Omental fat pad (tissue), 3 donors: ENCODE measurements at regions not wholly inside any gene's neighbourhood (a gene's known extent, or its start where the extent isn't known, plus 50 kb on each side); places are given as distances from the start of the nearest gene placed in this dataset.

Experiments
- ATAC-seq: fragments of 150-250 bp; one replicate; pipeline ENCODE4 v1.9.1; 2016; ENCODE audit warnings: mild to moderate bottlenecking, moderate library complexity; ENCODE audit not compliant: low FRiP score
- DNase-seq: peaks from one replicate; pipeline ENCODE4 v3.0.0-alpha.2; 2019; ENCODE audit warnings: low spot score
- TF ChIP-seq, protein P1 (sequence below), 3 donors: fragments of 450-650 bp; IDR thresholded peaks; one replicate each; pipeline ENCODE4 v1.5.1; 2016 to 2017; ENCODE audit warnings: antibody characterized with exemption in 3 of 3, mild to moderate bottlenecking in 3 of 3, moderate library complexity in 2 of 3

DNA sequence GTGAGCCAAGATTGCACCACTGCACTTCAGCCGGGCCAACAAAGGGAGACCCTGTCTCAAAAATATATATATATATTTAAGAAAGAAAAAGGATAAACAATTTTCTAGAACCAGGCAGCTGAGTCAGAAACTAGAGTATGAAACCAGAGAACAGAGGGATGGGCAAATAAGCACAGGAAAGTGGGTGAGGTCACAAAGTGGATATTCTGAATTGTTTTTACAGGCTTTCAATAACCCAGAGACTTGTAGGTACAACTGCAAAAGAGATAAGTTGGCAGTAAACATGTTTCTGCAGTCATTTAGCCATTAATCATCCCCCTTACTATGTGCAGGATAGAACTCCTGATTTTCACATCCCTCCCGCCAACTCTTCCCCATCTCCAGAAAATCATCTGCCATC, 94.2 kb downstream of the BTG1 start:
- TF ChIP-seq, protein P1, sequence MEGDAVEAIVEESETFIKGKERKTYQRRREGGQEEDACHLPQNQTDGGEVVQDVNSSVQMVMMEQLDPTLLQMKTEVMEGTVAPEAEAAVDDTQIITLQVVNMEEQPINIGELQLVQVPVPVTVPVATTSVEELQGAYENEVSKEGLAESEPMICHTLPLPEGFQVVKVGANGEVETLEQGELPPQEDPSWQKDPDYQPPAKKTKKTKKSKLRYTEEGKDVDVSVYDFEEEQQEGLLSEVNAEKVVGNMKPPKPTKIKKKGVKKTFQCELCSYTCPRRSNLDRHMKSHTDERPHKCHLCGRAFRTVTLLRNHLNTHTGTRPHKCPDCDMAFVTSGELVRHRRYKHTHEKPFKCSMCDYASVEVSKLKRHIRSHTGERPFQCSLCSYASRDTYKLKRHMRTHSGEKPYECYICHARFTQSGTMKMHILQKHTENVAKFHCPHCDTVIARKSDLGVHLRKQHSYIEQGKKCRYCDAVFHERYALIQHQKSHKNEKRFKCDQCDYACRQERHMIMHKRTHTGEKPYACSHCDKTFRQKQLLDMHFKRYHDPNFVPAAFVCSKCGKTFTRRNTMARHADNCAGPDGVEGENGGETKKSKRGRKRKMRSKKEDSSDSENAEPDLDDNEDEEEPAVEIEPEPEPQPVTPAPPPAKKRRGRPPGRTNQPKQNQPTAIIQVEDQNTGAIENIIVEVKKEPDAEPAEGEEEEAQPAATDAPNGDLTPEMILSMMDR (IDR thresholded peaks at IDR 0.05): no peak
- DNase-seq (no peak), ATAC-seq (no peak)

DNA sequence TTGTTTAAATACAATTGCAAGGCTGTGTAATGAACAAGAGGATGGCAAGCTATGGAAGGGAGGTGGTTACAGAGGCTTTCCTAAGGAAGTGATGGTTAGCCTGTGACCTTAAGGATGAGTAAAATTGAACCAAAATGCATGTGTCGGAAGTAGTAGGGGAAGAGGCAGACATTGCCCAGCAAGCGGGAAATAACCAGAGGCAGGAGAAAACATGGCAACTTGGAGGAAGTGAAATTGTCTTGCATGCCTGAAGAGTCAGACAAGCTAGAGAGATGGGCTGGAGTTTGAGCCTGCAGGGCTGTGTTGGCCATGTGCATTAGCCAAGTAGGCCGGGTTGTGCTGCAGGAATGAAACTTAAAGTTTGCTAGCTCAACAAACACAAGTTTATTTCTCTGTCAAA, 96.2 kb downstream of the BTG1 start:
- TF ChIP-seq, protein P1 (IDR thresholded peaks at IDR 0.05): no peak
- no peak for DNase-seq
- no peak for ATAC-seq

DNA sequence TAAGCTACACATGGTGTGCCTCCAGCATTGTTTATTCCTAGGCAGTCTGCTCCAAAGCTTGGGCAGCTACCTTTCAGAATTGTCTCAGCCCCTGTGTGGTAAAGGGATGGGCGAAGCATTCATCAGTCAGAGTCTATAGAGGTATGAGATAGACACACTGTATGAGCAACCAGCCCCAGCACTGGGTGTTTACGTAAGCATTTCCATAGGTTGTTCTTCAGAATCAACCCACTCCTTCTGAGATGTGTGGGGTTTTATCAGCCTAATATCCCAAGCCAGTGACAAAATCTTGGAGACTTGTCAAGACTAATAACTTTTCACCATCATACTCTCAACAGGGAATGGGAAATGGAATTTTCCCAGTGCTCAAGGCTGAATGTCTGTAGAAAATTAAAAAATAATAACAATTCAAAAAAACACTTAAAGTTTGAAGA, 98.2 kb downstream of the BTG1 start:
- TF ChIP-seq, protein P1 (IDR thresholded peaks at IDR 0.05): no peak
- ATAC-seq: no peak
- no peak for DNase-seq

DNA sequence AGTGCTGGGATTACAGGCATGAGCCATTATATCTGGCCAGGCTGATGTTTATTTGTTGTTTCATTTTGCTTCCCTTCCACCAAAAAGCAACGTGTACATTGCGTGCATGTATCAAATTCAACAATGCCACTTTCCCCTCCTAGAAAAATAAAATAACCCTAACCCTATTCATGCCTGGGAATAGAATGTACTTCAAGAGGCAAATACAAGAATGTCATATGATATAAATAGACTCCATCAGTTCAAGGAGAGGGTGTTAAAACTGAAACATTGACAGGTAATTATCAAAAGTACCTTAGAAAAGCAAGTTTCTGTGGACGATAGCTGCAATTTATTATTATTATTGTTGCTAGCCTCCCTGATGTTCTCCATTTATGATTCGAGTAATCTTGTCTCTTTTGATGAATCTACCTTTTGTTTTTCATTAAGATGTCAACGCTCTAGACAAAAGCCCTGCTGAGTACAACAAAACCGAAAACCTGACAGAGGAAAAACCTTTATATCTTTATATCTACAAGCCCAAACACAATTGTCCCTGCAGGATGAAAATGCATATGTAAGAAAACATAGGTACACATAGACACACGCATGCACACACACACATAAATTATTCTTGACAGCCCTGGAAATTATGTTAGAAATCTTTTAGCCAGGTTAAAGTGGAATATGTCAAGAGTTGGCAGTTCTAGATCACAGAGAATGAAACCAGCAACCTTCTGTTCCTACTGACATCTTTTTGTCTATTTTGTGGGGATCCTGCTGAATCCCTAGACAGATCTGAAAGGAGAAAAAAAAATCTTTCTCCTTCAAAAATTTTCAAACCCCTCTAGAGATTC, 98.9 kb downstream of the BTG1 start:
- DNase-seq: no peak

DNA sequence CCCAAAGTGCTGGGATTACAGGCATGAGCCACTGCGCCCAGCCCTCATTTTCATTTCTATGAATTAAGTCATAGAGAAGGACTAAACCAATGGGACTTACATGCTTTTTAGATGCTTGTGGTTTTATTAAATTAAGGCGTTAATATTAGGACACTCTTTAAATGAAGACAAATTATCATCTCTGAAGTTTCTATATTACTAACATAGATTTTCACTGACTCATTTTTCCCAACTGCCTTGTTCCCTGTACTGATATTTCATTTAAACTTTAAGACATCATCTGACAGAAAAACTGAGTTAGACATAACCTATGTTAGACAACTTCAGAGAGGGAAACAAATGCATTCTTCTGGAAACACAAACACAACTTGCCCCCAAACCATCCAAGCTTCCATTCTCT, 99.8 kb downstream of the BTG1 start:
- DNase-seq (no peak), ATAC-seq (no peak)
- TF ChIP-seq, protein P1 (IDR thresholded peaks at IDR 0.05): no peak

More for the DNA sequence above, 98.9 kb downstream of the BTG1 start:
- no peak for ATAC-seq
- TF ChIP-seq, protein P1 (IDR thresholded peaks at IDR 0.05): no peak

DNA sequence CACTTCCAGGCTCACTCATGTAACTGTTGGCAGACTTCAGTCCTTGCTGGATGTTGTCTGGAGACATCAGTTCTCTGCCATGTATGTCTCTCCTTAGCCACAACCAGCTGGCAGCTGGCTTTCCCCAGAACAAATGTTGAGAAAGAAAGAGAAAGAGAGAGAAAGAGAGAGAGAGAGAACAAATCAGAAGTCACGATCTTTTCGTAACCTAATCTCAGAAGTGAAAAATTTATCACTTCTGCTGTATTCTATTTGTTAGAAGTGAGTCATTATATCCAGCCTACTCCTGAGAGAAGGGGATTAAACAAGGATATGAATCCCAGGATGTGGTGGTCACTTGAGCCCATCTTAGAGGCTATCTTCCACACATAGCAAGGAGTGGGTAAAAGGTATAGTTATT, 101.2 kb downstream of the BTG1 start:
- TF ChIP-seq, protein P1 (IDR thresholded peaks at IDR 0.05): no peak
- DNase-seq: no peak
- ATAC-seq: no peak
